ENCODE measurements at regions not wholly inside any gene's neighbourhood (a gene's known extent, or its start where the extent isn't known, plus 50 kb on each side); places are given as distances from the start of the nearest gene placed in this dataset.

GRCh38 chr16:51022955-51023354 is 128.1 kb downstream of the SALL1 start:
- TF ChIP-seq POLR2A (IDR thresholded peaks at IDR 0.05; ENCODE audit: low read depth, low read length) = no peak
- TF ChIP-seq POU2F2 (IDR thresholded peaks at IDR 0.05; ENCODE audit: low read depth, low read length) = no peak
- TF ChIP-seq POLR2AphosphoS5 (IDR thresholded peaks at IDR 0.05; ENCODE audit: low read depth, low read length) = no peak
- no peak for TF ChIP-seq SPI1 (IDR thresholded peaks at IDR 0.05; ENCODE audit: low read depth, low read length)
- no peak for TF ChIP-seq PAX5 (IDR thresholded peaks at IDR 0.05; ENCODE audit: insufficient read depth, low read length, severe bottlenecking)
- TF ChIP-seq TAF1 (IDR thresholded peaks at IDR 0.05; ENCODE audit: low read depth, low read length) = no peak
- no peak for FAIRE-seq

GRCh38 chr16:51019617-51020016 is 131.5 kb downstream of the SALL1 start:
- no peak for DNase-seq (ENCODE audit: insufficient read length, low spot score)
- no peak for FAIRE-seq
- no peak for TF ChIP-seq TAF1 (IDR thresholded peaks at IDR 0.05; ENCODE audit: low read depth, low read length)
- no peak for TF ChIP-seq POLR2AphosphoS5 (IDR thresholded peaks at IDR 0.05; ENCODE audit: low read depth, low read length)
- no peak for TF ChIP-seq PAX5 (IDR thresholded peaks at IDR 0.05; ENCODE audit: insufficient read depth, low read length, severe bottlenecking)
- no peak for TF ChIP-seq SPI1 (IDR thresholded peaks at IDR 0.05; ENCODE audit: low read depth, low read length)
- no peak for TF ChIP-seq POU2F2 (IDR thresholded peaks at IDR 0.05; ENCODE audit: low read depth, low read length)
- no peak for TF ChIP-seq POLR2A (IDR thresholded peaks at IDR 0.05; ENCODE audit: low read depth, low read length)

More at GRCh38 chr16:51022955-51023354, 128.1 kb downstream of the SALL1 start:
- no peak for DNase-seq (ENCODE audit: insufficient read length, low spot score)

- TF ChIP-seq PAX5 (IDR thresholded peaks at IDR 0.05; ENCODE audit: insufficient read depth, low read length, severe bottlenecking) = no peak
- no peak for TF ChIP-seq POLR2A (IDR thresholded peaks at IDR 0.05; ENCODE audit: low read depth, low read length)
- TF ChIP-seq SPI1 (IDR thresholded peaks at IDR 0.05; ENCODE audit: low read depth, low read length) = no peak
- TF ChIP-seq POLR2AphosphoS5 (IDR thresholded peaks at IDR 0.05; ENCODE audit: low read depth, low read length) = no peak
- TF ChIP-seq TAF1 (IDR thresholded peaks at IDR 0.05; ENCODE audit: low read depth, low read length) = no peak
- no peak for TF ChIP-seq POU2F2 (IDR thresholded peaks at IDR 0.05; ENCODE audit: low read depth, low read length)
- DNase-seq (ENCODE audit: insufficient read length, low spot score) = no peak
- no peak for FAIRE-seq
Observed at GRCh38 chr16:51017969-51018368, 133.1 kb downstream of the SALL1 start.

GRCh38 chr16:51012396-51012795 is 138.7 kb downstream of the SALL1 start:
- TF ChIP-seq TAF1 (IDR thresholded peaks at IDR 0.05; ENCODE audit: low read depth, low read length) (no peak), PAX5 (IDR thresholded peaks at IDR 0.05; ENCODE audit: insufficient read depth, low read length, severe bottlenecking) (no peak), POU2F2 (IDR thresholded peaks at IDR 0.05; ENCODE audit: low read depth, low read length) (no peak), POLR2A (IDR thresholded peaks at IDR 0.05; ENCODE audit: low read depth, low read length) (no peak), SPI1 (IDR thresholded peaks at IDR 0.05; ENCODE audit: low read depth, low read length) (no peak), POLR2AphosphoS5 (IDR thresholded peaks at IDR 0.05; ENCODE audit: low read depth, low read length) (no peak)
- DNase-seq (ENCODE audit: insufficient read length, low spot score) (no peak), FAIRE-seq (no peak)

- FAIRE-seq (no peak), DNase-seq (ENCODE audit: insufficient read length, low spot score) (no peak)
- TF ChIP-seq POU2F2 (IDR thresholded peaks at IDR 0.05; ENCODE audit: low read depth, low read length) (no peak), SPI1 (IDR thresholded peaks at IDR 0.05; ENCODE audit: low read depth, low read length) (no peak), POLR2AphosphoS5 (IDR thresholded peaks at IDR 0.05; ENCODE audit: low read depth, low read length) (no peak), PAX5 (IDR thresholded peaks at IDR 0.05; ENCODE audit: insufficient read depth, low read length, severe bottlenecking) (no peak), POLR2A (IDR thresholded peaks at IDR 0.05; ENCODE audit: low read depth, low read length) (no peak), TAF1 (IDR thresholded peaks at IDR 0.05; ENCODE audit: low read depth, low read length) (no peak)
Observed at GRCh38 chr16:51010817-51011216, 140.3 kb downstream of the SALL1 start.

GRCh38 chr16:51009813-51010212 is 141.3 kb downstream of the SALL1 start:
- TF ChIP-seq POLR2AphosphoS5 (IDR thresholded peaks at IDR 0.05; ENCODE audit: low read depth, low read length) (no peak), POU2F2 (IDR thresholded peaks at IDR 0.05; ENCODE audit: low read depth, low read length) (no peak), PAX5 (IDR thresholded peaks at IDR 0.05; ENCODE audit: insufficient read depth, low read length, severe bottlenecking) (no peak), SPI1 (IDR thresholded peaks at IDR 0.05; ENCODE audit: low read depth, low read length) (no peak), TAF1 (IDR thresholded peaks at IDR 0.05; ENCODE audit: low read depth, low read length) (no peak), POLR2A (IDR thresholded peaks at IDR 0.05; ENCODE audit: low read depth, low read length) (no peak)
- FAIRE-seq (no peak), DNase-seq (ENCODE audit: insufficient read length, low spot score) (no peak)

- DNase-seq (ENCODE audit: insufficient read length, low spot score) (no peak), FAIRE-seq (no peak)
- no peak for TF ChIP-seq POU2F2 (IDR thresholded peaks at IDR 0.05; ENCODE audit: low read depth, low read length)
- TF ChIP-seq TAF1 (IDR thresholded peaks at IDR 0.05; ENCODE audit: low read depth, low read length) = no peak
- no peak for TF ChIP-seq POLR2A (IDR thresholded peaks at IDR 0.05; ENCODE audit: low read depth, low read length)
- no peak for TF ChIP-seq POLR2AphosphoS5 (IDR thresholded peaks at IDR 0.05; ENCODE audit: low read depth, low read length)
- no peak for TF ChIP-seq SPI1 (IDR thresholded peaks at IDR 0.05; ENCODE audit: low read depth, low read length)
- no peak for TF ChIP-seq PAX5 (IDR thresholded peaks at IDR 0.05; ENCODE audit: insufficient read depth, low read length, severe bottlenecking)
Observed at GRCh38 chr16:51009359-51009758, 141.7 kb downstream of the SALL1 start.

GRCh38 chr16:51008607-51009006 is 142.5 kb downstream of the SALL1 start:
- FAIRE-seq = no peak
- TF ChIP-seq SPI1 (IDR thresholded peaks at IDR 0.05; ENCODE audit: low read depth, low read length) = no peak
- no peak for TF ChIP-seq POLR2A (IDR thresholded peaks at IDR 0.05; ENCODE audit: low read depth, low read length)
- TF ChIP-seq PAX5 (IDR thresholded peaks at IDR 0.05; ENCODE audit: insufficient read depth, low read length, severe bottlenecking) = no peak
- no peak for TF ChIP-seq TAF1 (IDR thresholded peaks at IDR 0.05; ENCODE audit: low read depth, low read length)
- TF ChIP-seq POU2F2 (IDR thresholded peaks at IDR 0.05; ENCODE audit: low read depth, low read length) = no peak
- no peak for TF ChIP-seq POLR2AphosphoS5 (IDR thresholded peaks at IDR 0.05; ENCODE audit: low read depth, low read length)
- DNase-seq (ENCODE audit: insufficient read length, low spot score) = no peak

GRCh38 chr16:51008037-51008436 is 143.0 kb downstream of the SALL1 start:
- DNase-seq (ENCODE audit: insufficient read length, low spot score) (no peak), FAIRE-seq (no peak)
- TF ChIP-seq POU2F2 (IDR thresholded peaks at IDR 0.05; ENCODE audit: low read depth, low read length) (no peak), POLR2A (IDR thresholded peaks at IDR 0.05; ENCODE audit: low read depth, low read length) (no peak), SPI1 (IDR thresholded peaks at IDR 0.05; ENCODE audit: low read depth, low read length) (no peak), PAX5 (IDR thresholded peaks at IDR 0.05; ENCODE audit: insufficient read depth, low read length, severe bottlenecking) (no peak), POLR2AphosphoS5 (IDR thresholded peaks at IDR 0.05; ENCODE audit: low read depth, low read length) (no peak), TAF1 (IDR thresholded peaks at IDR 0.05; ENCODE audit: low read depth, low read length) (no peak)
